MCF 10A (cell line): ENCODE measurements at regions not wholly inside any gene's neighbourhood (a gene's known extent, or its start where the extent isn't known, plus 50 kb on each side); places are given as distances from the start of the nearest gene placed in this dataset.

Source experiments
- BruUV-seq: library from RNA; stranded (reverse); fragments of 400-500 nt; replicated peaks from 2 replicates; lab custom pipeline; 2021; lab: Mats Ljungman, UMichigan
- CTCF ChIA-PET: fragments of 300-600 bp; sonication (Branson Sonifier 250); formaldehyde crosslinking; extraction: SDS; loops from one replicate; lab custom pipeline; 2021; ENCODE audit warnings: antibody characterized with exemption, inconsistent platforms; lab: Yijun Ruan, JAX
- POLR2A ChIA-PET: fragments of 300-600, 350-650 bp; sonication (Branson Sonifier 250); formaldehyde crosslinking; extraction: SDS; loops from one replicate; lab custom pipeline; 2020; ENCODE audit warnings: antibody characterized with exemption, inconsistent platforms; lab: Yijun Ruan, JAX
- DNase-seq: peaks from one replicate; pipeline ENCODE4 v3.0.0-alpha.2; 2018; ENCODE audit not compliant: unreplicated experiment
- H3K27ac Mint-ChIP-seq: one replicate; pipeline ENCODE4 v1.8.0; 2022; ENCODE audit warnings: mild to moderate bottlenecking, low read depth, mixed read lengths; ENCODE audit not compliant: unreplicated experiment
- H3K27me3 Mint-ChIP-seq: one replicate; pipeline ENCODE4 v1.8.0; 2022; ENCODE audit warnings: mixed read lengths; ENCODE audit not compliant: insufficient read depth, unreplicated experiment
- H3K36me3 Mint-ChIP-seq: one replicate; pipeline ENCODE4 v1.8.0; 2022; ENCODE audit warnings: mild to moderate bottlenecking, moderate library complexity, mixed read lengths; ENCODE audit not compliant: insufficient read depth, unreplicated experiment
- H3K4me1 Mint-ChIP-seq: one replicate; pipeline ENCODE4 v1.8.0; 2022; ENCODE audit warnings: mixed read lengths; ENCODE audit not compliant: insufficient read depth, unreplicated experiment
- H3K4me3 Mint-ChIP-seq: one replicate; pipeline ENCODE4 v1.8.0; 2022; ENCODE audit warnings: mild to moderate bottlenecking, moderate library complexity, mixed read lengths; ENCODE audit not compliant: unreplicated experiment
- H3K9me3 Mint-ChIP-seq: one replicate; pipeline ENCODE4 v1.8.0; 2022; ENCODE audit warnings: mixed read lengths; ENCODE audit not compliant: unreplicated experiment
- CTCF ChIP-seq: fragments of 200-600 bp; IDR thresholded peaks from one replicate; pipeline ENCODE4 v1.8.0; 2022; ENCODE audit warnings: antibody characterized with exemption, mild to moderate bottlenecking; ENCODE audit not compliant: unreplicated experiment
- intact Hi-C: fragments of 100-400 bp; cut with micrococcal nuclease; formaldehyde crosslinking; loops from 2 replicates; pipeline ENCODE4 v1.14.1; 2022

- TF ChIP-seq CTCF, result no peak
- DNase-seq, result no peak
- intact Hi-C loops, result no loop called here
- Mint-ChIP-seq H3K4me1 (peaks cover 6% of the 10 kb centered on the region), H3K27me3 (no peaks in the 10 kb centered on the region), H3K27ac (no peak overlapping the region), H3K9me3 (no peaks in the 10 kb centered on the region), H3K36me3 (peaks cover 6% of the 10 kb centered on the region), H3K4me3 (no peak overlapping the region)
- BruUV-seq, result no TSS peak
- POLR2A ChIA-PET, result no interaction called here
- CTCF ChIA-PET, result no interaction called here
Measured at GRCh38 chr16:63426275-63426870, 1390.1 kb upstream of the CDH8 start.

- peaks cover 6% of the 10 kb centered on the region for H3K4me1 Mint-ChIP-seq
- BruUV-seq, result no TSS peak
- TF ChIP-seq CTCF, result no peak
- H3K27ac Mint-ChIP-seq, result no peak overlapping the region
- H3K36me3 Mint-ChIP-seq, result peaks cover 6% of the 10 kb centered on the region
- DNase-seq, result no peak
- no peaks in the 10 kb centered on the region for H3K27me3 Mint-ChIP-seq
- H3K4me3 Mint-ChIP-seq, result no peak overlapping the region
- intact Hi-C loops, result no loop called here
- no peaks in the 10 kb centered on the region for H3K9me3 Mint-ChIP-seq
- CTCF ChIA-PET, result interaction anchor here (0.5 kb wide), 1 partner anchor 28 kb away, joined by 3 read pairs; no protein-coding TSS in a partner anchor
- POLR2A ChIA-PET, result no interaction called here
Measured at GRCh38 chr16:63422715-63423114, 1386.5 kb upstream of the CDH8 start.

- intact Hi-C loops, result no loop called here
- BruUV-seq, result no TSS peak
- DNase-seq, result no peak
- Mint-ChIP-seq H3K4me1 (no peaks in the 10 kb centered on the region), H3K27ac (no peak overlapping the region), H3K27me3 (no peaks in the 10 kb centered on the region), H3K4me3 (no peak overlapping the region), H3K9me3 (no peaks in the 10 kb centered on the region), H3K36me3 (no peaks in the 10 kb centered on the region)
- CTCF ChIA-PET, result interaction anchor here (1.4 kb wide), 1 partner anchor 26 kb away, joined by 4 read pairs; no protein-coding TSS in a partner anchor
- no peak for TF ChIP-seq CTCF
- POLR2A ChIA-PET, result interaction anchor here (0.6 kb wide), 1 partner anchor 732 kb away, joined by 4 read pairs; no protein-coding TSS in a partner anchor
Measured at GRCh38 chr16:63416712-63417111, 1380.5 kb upstream of the CDH8 start.

- POLR2A ChIA-PET, result no interaction called here
Measured at GRCh38 chr16:63415014-63415413, 1378.8 kb upstream of the CDH8 start.

More at GRCh38 chr16:63415014-63415413, 1378.8 kb upstream of the CDH8 start:
- no TSS peak for BruUV-seq
- intact Hi-C loops, result no loop called here
- Mint-ChIP-seq H3K27me3 (no peaks in the 10 kb centered on the region), H3K36me3 (no peaks in the 10 kb centered on the region), H3K9me3 (no peaks in the 10 kb centered on the region), H3K4me1 (no peaks in the 10 kb centered on the region), H3K27ac (no peak overlapping the region), H3K4me3 (no peak overlapping the region)
- no peak for DNase-seq
- TF ChIP-seq CTCF, result no peak
- CTCF ChIA-PET, result interaction anchor here (0.9 kb wide), 1 partner anchor 44 kb away, joined by 3 read pairs; no protein-coding TSS in a partner anchor
